ENCODE measurements at regions not wholly inside any gene's neighbourhood (a gene's known extent, or its start where the extent isn't known, plus 50 kb on each side); places are given as distances from the start of the nearest gene placed in this dataset.
"Not testable (repeated sequence)": the region's sequence is repeated elsewhere in the genome, so short reads cannot be mapped to it uniquely, and the experiment has no call there.

DNA sequence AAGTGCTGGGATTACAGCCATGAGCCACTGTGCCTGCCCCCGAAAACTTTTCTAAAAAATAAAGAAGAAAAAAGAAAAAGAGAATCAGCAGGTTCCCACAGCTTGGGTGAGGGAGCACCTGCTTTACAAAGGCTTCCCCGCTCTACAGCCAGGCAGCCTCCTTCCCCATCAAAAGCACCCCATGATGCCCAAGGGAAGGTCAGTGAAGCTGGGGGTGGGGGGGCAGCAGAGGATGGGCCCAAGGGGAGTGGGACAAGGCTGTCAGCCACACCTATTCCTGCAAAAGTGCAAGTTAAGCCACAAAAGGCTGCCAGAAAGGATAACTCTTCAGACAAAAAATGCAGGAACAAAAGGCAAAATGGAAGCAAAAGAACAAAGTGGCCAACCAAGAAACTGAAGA is 72.5 kb downstream of the FAM50B start:
- DNase-seq (ENCODE audit: low spot score): no peak

DNA sequence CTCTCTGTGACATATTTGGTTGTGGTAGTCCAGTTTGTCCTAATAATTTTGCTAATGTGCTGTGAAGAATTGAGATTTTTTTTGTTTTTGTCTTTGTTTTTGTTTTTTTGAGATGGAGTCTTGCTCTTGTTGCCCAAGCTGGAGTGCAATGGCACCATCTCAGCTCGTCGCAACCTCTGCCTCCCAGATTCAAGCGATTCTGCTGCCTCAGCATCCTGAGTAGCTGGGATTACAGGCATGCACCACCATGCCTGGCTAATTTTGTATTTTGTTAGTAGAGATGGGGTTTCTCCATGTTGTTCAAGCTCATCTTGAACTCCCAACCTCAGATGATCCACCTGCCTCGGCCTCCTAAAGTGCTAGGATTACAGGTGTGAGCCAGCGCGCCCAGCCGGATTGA is 73.4 kb downstream of the FAM50B start:
- not testable (repeated sequence) for DNase-seq (ENCODE audit: low spot score)

DNA sequence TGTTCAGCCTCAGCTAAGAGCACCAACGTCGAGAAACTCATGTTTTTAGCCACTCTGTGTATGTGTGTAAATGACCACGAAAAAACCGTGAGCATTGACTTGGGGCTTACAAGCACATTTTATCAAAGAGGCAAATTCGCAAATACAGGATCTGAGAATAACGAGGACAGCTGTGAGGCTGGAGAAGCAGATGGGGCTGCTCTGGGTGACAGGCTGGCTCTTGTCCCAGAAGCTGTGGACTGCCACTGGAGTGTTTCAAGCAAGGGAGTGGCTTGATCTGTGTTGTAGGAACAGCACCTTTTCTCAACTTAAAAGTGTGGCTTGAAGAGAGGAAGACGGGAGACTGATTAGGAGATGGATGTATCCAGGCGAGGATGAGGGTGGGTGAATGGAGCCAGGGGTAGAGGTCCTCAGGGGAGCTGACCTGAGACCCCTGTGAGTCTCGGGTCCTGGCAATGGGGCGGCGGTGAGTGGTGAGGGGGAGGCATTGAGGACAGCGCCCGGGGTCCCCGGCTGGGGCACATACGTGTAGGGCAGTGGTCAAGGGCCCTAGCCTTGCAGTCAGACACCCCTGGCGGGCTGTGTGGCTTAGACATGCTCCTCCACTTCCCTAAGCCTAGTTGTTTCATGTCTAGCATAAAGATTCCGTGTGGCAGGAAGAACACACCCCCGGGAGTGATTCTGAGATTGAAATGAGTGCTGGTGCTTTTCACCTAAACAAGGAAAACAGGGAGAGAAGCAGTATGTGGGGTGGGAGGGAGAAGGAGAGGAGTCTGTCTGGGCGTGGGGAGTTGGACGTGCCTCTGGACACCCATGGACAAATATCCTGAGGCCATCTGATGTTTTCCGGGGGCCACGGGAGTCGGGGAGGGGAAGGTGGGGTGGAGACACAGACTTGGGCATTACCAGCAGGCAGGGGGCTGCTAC is 76.3 kb downstream of the FAM50B start:
- not testable (repeated sequence) for DNase-seq (ENCODE audit: low spot score)

DNA sequence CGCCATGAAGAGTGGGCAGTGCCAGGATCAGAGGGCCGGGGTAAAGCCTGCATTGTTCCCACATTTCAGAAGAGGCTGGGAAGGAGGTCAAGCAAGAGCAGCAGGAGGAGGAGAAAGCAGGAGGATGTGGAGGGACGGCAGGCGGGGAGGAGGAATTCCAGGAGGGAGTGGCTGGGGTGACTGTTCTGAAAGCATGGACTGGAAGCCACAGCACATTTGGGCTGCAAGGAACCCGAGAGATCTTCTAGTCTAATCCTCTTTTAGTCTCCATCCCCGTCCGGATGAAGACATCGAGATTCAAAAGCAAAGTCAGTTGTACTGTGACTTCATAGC is 76.9 kb downstream of the FAM50B start:
- DNase-seq (ENCODE audit: low spot score): peak; percentile 16

DNA sequence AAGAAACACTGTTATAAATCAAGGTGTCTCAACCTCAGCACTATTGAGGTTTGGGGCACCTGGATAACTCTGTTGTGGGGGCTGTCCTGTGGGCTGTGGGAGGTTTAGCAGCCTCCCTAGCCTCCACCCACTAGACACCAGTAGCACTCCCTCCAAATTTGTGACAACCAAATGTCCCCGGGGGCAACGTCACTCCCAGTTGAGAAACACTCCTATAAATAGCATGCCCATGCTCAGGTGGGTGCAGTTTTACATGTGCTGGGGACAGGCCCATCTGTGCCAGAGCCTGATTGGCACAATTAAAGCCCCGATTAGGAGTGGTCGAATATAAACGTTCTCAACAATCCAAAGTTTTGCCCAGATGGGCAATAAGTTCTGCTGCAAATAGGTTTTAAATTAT is 78.9 kb downstream of the FAM50B start:
- no peak for DNase-seq (ENCODE audit: low spot score)

DNA sequence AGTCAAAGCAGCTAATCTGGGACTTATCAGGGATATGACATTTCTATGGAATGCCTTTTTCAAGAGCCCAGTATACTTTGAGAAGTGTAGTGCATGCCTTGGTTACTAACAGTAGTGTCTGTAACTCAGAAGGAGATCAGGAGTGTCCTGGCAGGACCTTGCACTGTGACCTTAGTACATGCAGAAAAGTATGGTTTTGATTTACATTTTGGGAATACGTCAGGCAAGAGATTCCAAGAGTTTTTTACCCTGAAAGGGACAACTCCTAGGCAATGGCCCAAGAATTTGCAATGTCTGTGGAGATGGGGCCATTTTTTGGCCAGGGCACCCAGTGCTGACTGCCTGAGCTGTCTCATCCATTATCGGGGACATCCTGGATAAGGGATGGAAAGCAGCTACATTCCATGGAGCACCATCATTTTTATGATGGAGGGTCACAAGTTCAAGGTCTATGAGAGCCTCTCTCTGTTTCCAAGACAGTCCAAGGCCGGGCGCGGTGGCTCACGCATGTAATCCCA is 80.2 kb downstream of the FAM50B start:
- DNase-seq (ENCODE audit: low spot score): no peak

DNA sequence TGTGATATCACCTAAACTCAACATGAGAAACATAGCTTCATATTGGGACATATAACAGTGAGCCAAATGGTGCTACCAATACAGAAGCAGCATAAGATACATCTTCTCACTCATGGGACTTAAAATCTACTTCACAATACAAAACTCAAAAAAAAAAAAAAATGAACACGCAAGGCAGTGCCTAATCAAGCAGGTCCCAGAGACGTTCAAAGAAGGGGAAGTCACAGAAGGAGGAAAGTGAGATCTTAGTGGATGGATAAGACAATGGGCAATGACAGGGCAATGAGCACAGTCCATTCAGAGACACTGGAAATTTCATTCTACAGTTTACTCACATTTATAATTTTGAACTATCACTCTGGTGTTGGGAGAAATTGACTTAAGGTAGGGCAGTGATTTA is 88.3 kb downstream of the FAM50B start:
- no peak for DNase-seq (ENCODE audit: low spot score)

DNA sequence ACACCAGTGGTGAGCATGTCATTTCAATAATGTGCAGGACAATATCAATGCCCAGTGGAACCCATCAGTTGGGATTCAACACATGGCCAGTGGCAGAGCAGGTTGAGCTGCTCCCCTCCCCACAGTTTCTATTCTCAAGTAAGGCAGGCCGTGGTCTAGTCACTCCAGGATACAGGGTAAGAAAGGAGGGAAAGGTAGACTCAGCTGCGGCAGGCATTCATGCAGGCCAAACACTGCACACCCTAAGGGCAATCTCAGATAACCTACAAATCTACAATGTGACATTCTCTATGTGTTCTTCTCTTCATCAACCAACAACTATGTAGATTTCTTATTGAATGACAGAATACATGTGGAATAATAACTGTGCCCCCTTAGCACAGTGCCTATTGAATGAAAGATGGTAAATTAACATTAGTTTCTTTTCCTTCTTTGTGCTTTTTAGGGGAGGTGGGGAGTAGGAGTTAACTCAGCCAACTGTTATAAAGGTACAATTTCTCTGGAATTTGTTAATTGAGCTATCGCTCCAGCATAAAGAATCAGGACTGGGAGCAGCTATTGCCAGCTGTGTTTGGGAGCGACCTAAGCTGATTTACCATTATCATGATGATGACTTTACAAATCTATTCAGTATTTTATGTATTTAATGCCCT is 89.7 kb downstream of the FAM50B start:
- no peak for DNase-seq (ENCODE audit: low spot score)

DNA sequence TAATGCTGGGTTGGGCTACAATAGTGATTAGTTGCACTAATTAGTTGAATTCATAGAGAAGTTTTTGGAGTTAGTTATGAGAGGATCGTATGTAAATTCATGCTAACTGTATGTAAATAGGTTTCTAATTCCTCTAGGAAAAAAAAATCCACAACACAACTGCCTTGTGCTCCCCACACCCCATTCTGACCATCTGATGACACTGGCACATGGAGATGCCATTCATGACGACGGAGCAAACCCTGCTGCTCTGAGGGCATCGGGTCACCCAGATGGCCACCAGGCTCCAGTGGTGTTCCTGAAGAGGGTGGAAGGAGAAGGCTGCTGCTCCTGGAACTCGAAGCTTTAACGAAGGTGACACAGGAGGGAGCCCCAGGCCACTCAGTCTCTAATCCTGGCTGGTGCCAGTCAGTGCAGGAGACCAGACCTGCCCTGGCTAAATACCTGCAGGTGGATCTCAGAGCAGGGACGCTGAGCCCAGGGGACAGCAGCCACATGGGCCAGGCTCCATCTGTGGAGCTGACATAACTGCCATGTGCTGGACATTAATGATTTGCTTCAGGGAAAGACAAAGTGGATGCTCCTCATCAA is 90.3 kb downstream of the FAM50B start:
- DNase-seq (ENCODE audit: low spot score): no peak

DNA sequence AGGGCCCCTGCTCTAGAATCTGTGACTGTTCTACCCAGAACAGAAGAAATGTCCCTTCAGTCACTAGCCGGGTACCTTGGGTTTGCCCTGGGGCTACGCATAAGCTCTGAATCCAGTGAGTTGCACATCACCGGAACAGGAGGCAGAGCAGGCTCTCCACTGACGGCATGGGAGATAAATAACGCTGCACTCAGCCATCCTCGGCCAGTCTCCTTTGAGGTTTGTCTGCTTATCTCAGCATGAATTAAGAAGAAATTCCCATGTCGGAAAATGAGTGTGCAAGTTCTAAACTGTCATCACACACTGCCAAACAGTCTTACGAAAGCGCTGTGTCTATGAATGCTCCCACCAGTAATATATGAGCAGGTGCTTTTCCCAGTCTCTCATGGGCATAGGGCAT is 90.8 kb downstream of the FAM50B start:
- no peak for DNase-seq (ENCODE audit: low spot score)

DNA sequence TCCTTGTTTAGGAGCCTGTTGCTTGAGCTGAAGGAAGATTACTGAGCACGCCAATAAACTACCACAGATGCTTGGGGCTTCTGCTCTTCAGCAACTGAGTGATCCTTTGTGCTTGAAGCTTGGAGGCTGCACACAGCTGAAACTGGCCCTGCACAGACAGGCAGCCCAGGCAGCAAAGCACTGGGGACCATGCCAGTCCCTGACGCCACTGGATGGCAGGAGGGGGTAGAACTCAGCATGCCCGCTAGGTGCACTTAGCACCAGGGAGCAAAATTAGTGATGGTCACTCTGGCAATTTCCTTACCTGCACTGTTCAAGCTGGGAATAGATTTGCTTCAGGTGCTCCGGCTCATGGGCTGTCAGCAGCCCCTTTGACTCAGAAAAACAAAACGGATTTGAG is 91.5 kb downstream of the FAM50B start:
- no peak for DNase-seq (ENCODE audit: low spot score)

DNA sequence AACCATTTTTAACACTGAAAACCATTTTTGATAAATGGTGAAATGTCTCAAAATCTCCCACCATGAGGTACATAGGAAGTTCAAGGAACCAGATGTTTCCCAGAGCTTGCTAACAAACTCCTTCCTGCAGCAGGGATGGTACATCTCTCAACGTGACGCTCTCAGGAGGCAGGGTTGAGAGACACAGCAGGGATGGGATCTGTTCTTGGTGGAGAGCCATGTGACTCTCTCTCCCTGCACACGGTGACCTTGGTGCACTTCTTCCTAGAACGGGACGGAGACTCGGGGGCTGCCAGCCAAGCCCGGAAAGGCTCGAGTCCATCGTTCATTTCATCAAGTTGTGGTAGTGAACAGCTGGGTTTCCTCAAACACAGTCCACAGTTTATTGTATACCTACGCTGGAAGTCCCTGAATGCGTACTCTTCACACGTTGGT is 94.2 kb downstream of the FAM50B start:
- no peak for DNase-seq (ENCODE audit: low spot score)

DNA sequence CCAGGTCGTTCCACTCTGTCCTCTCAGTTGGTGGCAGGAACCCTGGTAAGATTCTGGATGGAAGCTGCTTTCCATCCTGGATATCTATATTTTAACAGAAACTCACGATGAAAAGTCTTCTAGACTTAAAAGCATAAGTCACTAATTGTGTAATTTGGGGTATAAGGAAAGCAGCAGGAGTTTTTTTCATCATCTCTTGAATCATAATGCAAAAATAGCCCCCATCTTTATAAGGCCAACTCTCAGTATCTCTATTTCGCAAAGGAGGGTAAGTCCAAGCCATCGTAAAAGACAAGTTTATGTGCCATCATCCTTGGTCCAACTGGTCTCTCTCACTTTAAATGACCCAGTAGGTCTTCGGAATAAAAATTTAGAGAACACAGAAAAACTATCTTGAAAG is 95.1 kb downstream of the FAM50B start:
- DNase-seq (ENCODE audit: low spot score): no peak

DNA sequence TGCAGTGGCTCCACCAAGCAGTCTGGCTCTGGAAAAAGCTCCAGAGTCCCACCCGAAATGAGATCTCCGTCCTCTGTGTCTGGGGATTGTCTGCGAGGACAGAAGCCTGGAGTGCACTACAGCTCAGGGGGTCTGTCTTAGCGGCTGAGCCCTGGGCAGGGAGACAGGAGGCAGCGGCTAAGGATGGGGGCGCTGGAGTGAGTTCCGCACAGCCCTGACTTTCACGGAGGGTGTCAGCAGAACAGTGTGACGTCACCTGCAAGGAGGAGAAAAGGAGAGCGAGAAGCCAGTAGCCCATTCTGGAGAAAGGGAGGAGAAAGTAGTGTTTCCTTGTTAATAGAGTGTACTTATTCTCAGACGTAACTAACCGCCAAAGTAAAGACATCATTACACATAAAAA is 97.6 kb downstream of the FAM50B start:
- DNase-seq (ENCODE audit: low spot score): no peak

DNA sequence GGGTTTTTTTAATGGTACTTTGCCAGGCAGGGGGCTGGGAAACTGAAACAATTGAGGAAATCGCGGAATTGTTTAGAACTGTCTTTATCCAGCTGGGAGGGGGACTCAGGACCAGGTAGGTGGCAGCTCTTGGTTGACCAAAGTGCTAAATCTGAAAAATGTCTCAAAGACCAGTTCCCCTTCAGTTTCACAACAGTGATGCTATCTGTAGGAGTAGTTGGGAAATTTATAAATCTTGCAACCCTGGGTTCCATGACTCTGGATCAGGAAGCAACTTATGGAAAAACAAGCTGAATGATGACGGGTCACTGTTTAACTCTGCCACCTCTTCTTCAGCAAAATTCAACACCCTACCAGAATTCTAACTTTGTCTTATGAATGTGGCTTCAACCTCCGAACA is 99.7 kb downstream of the FAM50B start:
- no peak for DNase-seq (ENCODE audit: low spot score)

DNA sequence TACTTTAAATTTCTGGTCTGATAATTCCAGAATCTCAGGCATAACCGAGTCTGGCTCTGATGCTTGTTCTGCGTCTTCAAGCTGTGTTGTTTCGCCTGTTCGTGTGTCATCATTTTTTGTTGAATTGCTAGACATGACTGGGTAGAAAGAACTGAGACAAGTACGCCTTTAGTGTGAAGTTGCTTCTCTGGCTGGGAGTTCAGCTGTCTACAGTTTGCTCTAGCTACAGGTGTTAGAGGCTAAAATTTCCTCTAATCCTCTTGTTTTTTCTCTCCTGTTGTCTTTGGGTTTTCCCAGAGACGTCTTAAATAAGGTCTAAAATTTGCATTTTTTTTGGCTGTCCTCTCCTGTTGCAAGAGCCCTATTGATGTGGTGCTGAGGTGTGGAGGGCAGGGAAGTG is 100.3 kb downstream of the FAM50B start:
- no peak for DNase-seq (ENCODE audit: low spot score)

DNA sequence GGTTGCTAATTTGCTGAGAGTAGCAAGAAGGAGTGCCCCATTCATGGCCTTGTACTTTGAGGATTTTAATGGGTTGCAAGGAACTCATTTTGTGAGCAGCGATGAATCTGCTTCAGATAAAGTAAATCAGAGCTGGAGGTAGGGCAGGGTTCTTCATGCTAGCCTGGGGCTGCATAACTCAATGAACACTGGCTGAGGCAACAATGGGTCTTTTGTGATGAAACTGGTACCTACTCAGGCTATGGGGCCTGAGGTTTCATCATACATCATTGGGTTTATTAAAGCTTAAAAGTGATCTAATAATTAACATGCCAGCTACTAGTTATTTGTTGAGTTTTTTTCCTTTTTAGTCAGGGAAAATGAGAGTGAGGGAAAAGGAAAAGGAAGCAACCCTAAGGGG is 106.9 kb downstream of the FAM50B start:
- no peak for DNase-seq (ENCODE audit: low spot score)

DNA sequence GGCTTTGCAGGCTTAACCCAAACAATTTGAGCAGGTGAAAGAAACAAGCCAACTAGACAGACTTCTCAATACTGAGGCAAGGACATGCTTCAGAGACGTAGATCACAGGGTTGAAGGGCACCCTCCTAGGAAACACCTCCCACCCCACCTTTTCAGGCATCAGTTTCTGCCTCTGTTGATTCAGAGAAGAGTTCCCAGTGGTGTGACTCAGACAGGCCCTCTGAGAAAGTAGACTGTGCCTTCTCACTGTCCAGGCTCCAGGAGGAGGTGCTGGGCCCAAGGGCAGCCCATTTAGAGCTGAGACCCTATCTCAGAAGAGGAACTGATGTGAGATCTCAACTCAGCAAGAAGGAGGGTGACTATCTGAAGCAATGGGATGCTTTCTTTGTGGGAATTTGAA is 108.1 kb downstream of the FAM50B start:
- no peak for DNase-seq (ENCODE audit: low spot score)

DNA sequence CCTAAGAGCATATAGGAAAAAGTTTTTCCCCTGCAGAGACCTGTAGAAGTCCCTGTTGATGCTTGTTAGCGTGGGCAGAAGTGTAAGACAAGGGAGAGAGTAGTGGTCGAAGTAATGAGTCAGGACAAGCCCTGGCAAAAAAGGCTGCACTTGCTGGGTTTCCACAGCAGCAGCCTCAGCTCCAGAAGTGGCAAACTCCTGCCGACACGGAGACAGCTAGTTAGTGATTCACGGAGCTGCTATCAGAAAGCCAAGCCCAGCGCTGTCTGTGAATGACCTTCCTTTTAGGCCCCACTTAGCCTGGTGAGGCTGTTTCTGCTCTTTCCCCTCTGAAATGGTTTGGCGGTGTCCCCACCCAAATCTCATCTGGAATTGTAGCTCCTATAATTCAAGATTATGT is 109.1 kb downstream of the FAM50B start:
- DNase-seq (ENCODE audit: low spot score): no peak

DNA sequence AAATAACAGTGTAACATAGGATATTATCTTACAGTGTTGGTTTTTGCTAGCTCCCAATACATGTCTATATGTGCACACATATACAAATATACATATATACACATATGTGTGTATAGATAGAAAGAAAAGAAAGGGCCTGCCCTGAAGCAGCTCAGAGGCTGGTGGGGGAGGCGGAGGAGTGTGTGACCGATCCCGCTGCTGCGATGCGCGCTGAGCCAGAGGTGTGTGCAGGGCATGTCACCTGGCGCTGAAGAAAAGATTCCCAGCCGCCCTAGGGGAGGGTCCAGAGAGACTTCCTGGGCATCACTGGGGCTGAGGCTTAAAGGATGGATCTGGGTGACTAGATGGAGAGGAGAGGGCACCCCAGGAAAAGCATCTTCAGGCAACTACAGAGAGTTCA is 110.2 kb downstream of the FAM50B start:
- no peak for DNase-seq (ENCODE audit: low spot score)

DNA sequence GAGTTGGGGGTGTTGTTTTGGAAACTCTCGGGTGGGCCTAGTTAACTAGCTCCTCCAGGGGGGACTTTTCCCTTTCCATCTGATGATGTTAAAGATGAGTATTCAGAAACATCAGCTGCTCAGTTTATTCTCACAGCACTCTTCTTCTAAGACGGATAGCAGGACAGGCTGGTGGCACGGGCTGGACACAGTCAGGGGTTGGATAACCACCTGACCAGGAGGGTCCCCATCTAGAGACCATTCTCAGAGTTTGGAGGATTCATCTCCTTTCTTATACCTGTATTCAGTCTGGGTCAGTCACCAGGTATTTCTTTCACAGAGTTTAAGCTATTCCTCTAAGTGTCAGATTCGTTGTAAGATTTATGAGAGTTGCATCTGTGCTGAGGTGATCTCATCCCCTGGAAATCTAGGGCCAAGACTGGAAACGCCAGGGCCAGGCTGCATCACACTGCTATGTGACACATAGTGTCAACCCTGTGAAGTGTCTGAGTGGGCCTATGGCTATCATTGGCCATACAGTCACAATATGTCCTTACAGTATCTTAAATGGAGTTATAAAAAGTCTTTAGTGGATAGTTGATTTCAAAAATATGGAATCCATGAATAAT is 111.7 kb downstream of the FAM50B start:
- no peak for DNase-seq (ENCODE audit: low spot score)

DNA sequence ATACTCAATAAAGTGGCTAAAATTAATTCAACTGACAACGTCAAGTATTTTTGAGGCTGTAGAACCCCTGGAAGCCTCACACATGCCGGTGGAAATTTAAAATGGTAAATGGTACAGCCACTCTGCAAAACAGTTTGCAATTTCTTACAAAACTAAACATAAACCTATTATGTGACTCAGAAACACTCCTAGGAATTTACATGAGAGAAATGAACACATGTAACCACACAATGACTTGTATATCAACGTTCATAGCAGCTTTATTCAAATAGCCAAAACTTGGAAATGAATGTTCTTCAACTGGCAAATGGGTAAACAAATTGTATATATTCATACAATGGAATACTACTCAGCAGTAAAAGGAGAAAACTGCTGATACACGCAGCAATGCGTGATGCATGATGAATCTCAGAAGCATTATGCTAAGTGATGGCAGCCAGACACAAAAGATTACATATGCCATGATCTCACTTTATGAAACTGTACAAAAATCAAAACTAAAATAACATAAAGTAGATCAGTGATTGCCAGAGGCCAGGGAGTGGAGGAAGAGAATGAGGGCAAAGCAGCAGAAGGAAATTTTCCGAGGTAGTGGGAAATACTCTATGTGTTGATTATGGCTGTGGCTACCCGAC is 112.5 kb downstream of the FAM50B start:
- no peak for DNase-seq (ENCODE audit: low spot score)

Data from LoVo (cell line).